Esophagus muscularis mucosa (tissue), 4 donors: ENCODE measurements at regions not wholly inside any gene's neighbourhood (a gene's known extent, or its start where the extent isn't known, plus 50 kb on each side); places are given as distances from the start of the nearest gene placed in this dataset.

Experiments used
- DNase-seq: peaks from one replicate; pipeline ENCODE4 v3.0.0-alpha.2; 2017; ENCODE audit errors: extremely low spot score
- H3K27ac ChIP-seq, 4 donors: fragments of 200-600 bp; sonication (generic); replicated peaks in 1 of 4; 1 replicate in 3 of 4; 2 replicates in 1 of 4; pipeline ENCODE4 v1.5.1; 2016 to 2019; ENCODE audit warnings: mild to moderate bottlenecking in 1 of 4
- H3K27me3 ChIP-seq, 4 donors: fragments of 200-600 bp; sonication (generic); one replicate each; pipeline versions ENCODE4 v1.5.1 to v1.6.0; 2016 to 2019
- H3K36me3 ChIP-seq, 4 donors: fragments of 200-600 bp; sonication (generic); one replicate each; pipeline ENCODE4 v1.5.1; 2016 to 2019
- H3K4me1 ChIP-seq, 4 donors: fragments of 200-600 bp; sonication (generic); one replicate each; pipeline ENCODE4 v1.5.1; 2016 to 2019
- H3K4me3 ChIP-seq, 4 donors: fragments of 200-600 bp; sonication (generic); 1 replicate in 2 of 4; 2 replicates in 2 of 4; pipeline ENCODE4 v1.5.1; 2016 to 2019; ENCODE audit warnings: mild to moderate bottlenecking in 4 of 4, moderate library complexity in 1 of 4
- H3K9me3 ChIP-seq, 4 donors: fragments of 200-600 bp; sonication (generic); 1 replicate in 3 of 4; 2 replicates in 1 of 4; pipeline ENCODE4 v1.5.1; 2016 to 2019
- CTCF ChIP-seq, 3 experiments: fragments of 200-600 bp in 2 of 3; fragments of 450-650 bp in 1 of 3; sonication (generic) in 2 of 3; IDR thresholded peaks; one replicate each; pipeline ENCODE4 v1.5.1; 2017 to 2019; ENCODE audit warnings: antibody characterized with exemption in 3 of 3, mild to moderate bottlenecking in 2 of 3, moderate library complexity in 1 of 3
- EP300 ChIP-seq: sonication (generic); formaldehyde crosslinking; IDR thresholded peaks from one replicate; pipeline ENCODE4 v1.6.1; 2017; ENCODE audit warnings: antibody characterized with exemption
- POLR2A ChIP-seq: fragments of 450-650 bp; IDR thresholded peaks from one replicate; pipeline ENCODE4 v1.6.1; 2017; ENCODE audit warnings: antibody characterized with exemption, moderate library complexity, mild to moderate bottlenecking, low read depth
- POLR2AphosphoS5 ChIP-seq, 2 donors: sonication (generic); formaldehyde crosslinking; IDR thresholded peaks; one replicate each; pipeline ENCODE4 v1.6.1; 2017; ENCODE audit warnings: antibody characterized with exemption in 2 of 2
- WGBS: methylation state at CpG from one replicate; pipeline ENCODE4 v1.1.5; 2018; 5-methylcytosine and 5-hydroxymethylcytosine counted together
- intact Hi-C: fragments of 100-400 bp; cut with DNase I; formaldehyde crosslinking; loops from one replicate; pipeline ENCODE4 v1.15.1; 2023

GRCh38 chr6:169082817-169083507, 170.7 kb downstream of the THBS2 start:
- no peak overlapping the region for H3K4me3 ChIP-seq
- intact Hi-C loops = no loop called here
- DNase-seq = peak; percentile 90
- no peaks in the 10 kb centered on the region for H3K27me3 ChIP-seq
- H3K4me1 ChIP-seq = peaks cover 0 to 9% (median 7%) of the 10 kb centered on the region in 4 donors
- no peak for TF ChIP-seq EP300
- TF ChIP-seq POLR2AphosphoS5 (IDR thresholded peaks at IDR 0.05) = no peak
- TF ChIP-seq CTCF (IDR thresholded peaks at IDR 0.05) = no peak
- no peak for TF ChIP-seq POLR2A
- 83% methylated on average over 6 of the region's 7 CpGs for WGBS
- no peaks in the 10 kb centered on the region for H3K9me3 ChIP-seq
- H3K36me3 ChIP-seq = no peaks in the 10 kb centered on the region
- H3K27ac ChIP-seq = no peak overlapping the region

- no peaks in the 10 kb centered on the region for H3K36me3 ChIP-seq
- no peaks in the 10 kb centered on the region for H3K27me3 ChIP-seq
- H3K27ac ChIP-seq = no peak overlapping the region
- H3K9me3 ChIP-seq = no peaks in the 10 kb centered on the region
- peak; percentile 82 for DNase-seq
- no peak overlapping the region for H3K4me3 ChIP-seq
- intact Hi-C loops = no loop called here
- WGBS = 82% methylated on average over 5 of the region's 5 CpGs
- peaks cover 0 to under 1% (median 0%) of the 10 kb centered on the region in 4 donors for H3K4me1 ChIP-seq
- TF ChIP-seq EP300 (no peak), POLR2A (no peak), CTCF (IDR thresholded peaks at IDR 0.05) (no peak), POLR2AphosphoS5 (IDR thresholded peaks at IDR 0.05) (no peak)
These were observed 171.6 kb downstream of the THBS2 start for GRCh38 chr6:169082093-169082492.

- 79% methylated on average over 3 of the region's 3 CpGs for WGBS
- no peak for TF ChIP-seq EP300
- TF ChIP-seq POLR2A = no peak
- DNase-seq = no peak
These were observed 172.4 kb downstream of the THBS2 start for GRCh38 chr6:169081248-169081647.

GRCh38 chr6:169079650-169080049, 174.0 kb downstream of the THBS2 start:
- no peaks in the 10 kb centered on the region for H3K9me3 ChIP-seq
- no peak for DNase-seq
- H3K4me1 ChIP-seq = peaks cover 3 to 15% (median 14%) of the 10 kb centered on the region in 4 donors
- H3K27ac ChIP-seq = no peak overlapping the region
- intact Hi-C loops = no loop called here
- TF ChIP-seq POLR2A (no peak), CTCF (IDR thresholded peaks at IDR 0.05) (no peak), EP300 (no peak), POLR2AphosphoS5 (IDR thresholded peaks at IDR 0.05) (no peak)
- H3K4me3 ChIP-seq = no peak overlapping the region
- no peaks in the 10 kb centered on the region for H3K27me3 ChIP-seq
- no peaks in the 10 kb centered on the region for H3K36me3 ChIP-seq
- WGBS = 79% methylated on average over 3 of the region's 3 CpGs

More at GRCh38 chr6:169081248-169081647, 172.4 kb downstream of the THBS2 start:
- H3K4me1 ChIP-seq = peaks cover 0 to 2% (median under 1%) of the 10 kb centered on the region in 4 donors
- H3K27me3 ChIP-seq = no peaks in the 10 kb centered on the region
- no peak overlapping the region for H3K27ac ChIP-seq
- intact Hi-C loops = no loop called here
- H3K36me3 ChIP-seq = no peaks in the 10 kb centered on the region
- H3K4me3 ChIP-seq = no peak overlapping the region
- no peaks in the 10 kb centered on the region for H3K9me3 ChIP-seq

- TF ChIP-seq CTCF (IDR thresholded peaks at IDR 0.05) (no peak), EP300 (no peak), POLR2A (no peak), POLR2AphosphoS5 (IDR thresholded peaks at IDR 0.05) (no peak)
- intact Hi-C loops = no loop called here
- Histone ChIP-seq H3K9me3 (no peaks in the 10 kb centered on the region), H3K27ac (no peak overlapping the region), H3K4me3 (no peak overlapping the region), H3K27me3 (no peaks in the 10 kb centered on the region), H3K36me3 (no peaks in the 10 kb centered on the region), H3K4me1 (peaks cover 3 to 23% (median 21%) of the 10 kb centered on the region in 4 donors)
- peak; percentile 84 for DNase-seq
- 96% methylated on average over 7 of the region's 7 CpGs for whole genome bisulfite sequencing
These were observed 175.1 kb downstream of the THBS2 start for GRCh38 chr6:169078399-169079145.
